HPDE6-E6E7 (cell line): ENCODE measurements at regions not wholly inside any gene's neighbourhood (a gene's known extent, or its start where the extent isn't known, plus 50 kb on each side); places are given as distances from the start of the nearest gene placed in this dataset.
A peak's percentile ranks its signal among the peaks of the same experiment; 100 is the strongest.

Experiments used
- DNase-seq: peaks from one replicate; pipeline ENCODE4 v3.0.0; 2011; ENCODE audit warnings: missing footprints; ENCODE audit errors: extremely low spot score

GRCh38 chrX:13266641-13267345 lies 53.1 kb downstream of the ATXN3L start:
- peak; percentile 12 for DNase-seq

- DNase-seq, result no peak
Measured at GRCh38 chrX:13265549-13266132, 54.2 kb downstream of the ATXN3L start.

DNA sequence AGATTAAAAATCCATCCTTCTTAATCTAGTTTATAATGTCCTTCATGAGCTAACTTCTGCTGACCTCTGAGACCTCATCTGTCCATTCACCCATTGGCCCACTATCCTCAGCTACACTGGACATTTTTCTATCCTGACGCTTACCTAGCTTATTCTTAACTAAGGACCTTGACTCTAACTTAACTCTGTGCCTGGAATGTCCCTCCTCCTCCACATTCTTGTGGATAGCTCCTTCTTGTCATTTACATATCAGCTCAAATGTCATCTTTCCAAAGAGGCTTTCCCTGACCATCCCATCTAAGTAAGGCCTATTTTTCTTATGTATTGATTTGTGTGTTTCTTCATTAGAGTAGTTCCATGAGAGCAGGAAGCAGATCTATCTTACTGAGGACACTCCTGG lies 54.7 kb downstream of the ATXN3L start:
- no peak for DNase-seq

DNA sequence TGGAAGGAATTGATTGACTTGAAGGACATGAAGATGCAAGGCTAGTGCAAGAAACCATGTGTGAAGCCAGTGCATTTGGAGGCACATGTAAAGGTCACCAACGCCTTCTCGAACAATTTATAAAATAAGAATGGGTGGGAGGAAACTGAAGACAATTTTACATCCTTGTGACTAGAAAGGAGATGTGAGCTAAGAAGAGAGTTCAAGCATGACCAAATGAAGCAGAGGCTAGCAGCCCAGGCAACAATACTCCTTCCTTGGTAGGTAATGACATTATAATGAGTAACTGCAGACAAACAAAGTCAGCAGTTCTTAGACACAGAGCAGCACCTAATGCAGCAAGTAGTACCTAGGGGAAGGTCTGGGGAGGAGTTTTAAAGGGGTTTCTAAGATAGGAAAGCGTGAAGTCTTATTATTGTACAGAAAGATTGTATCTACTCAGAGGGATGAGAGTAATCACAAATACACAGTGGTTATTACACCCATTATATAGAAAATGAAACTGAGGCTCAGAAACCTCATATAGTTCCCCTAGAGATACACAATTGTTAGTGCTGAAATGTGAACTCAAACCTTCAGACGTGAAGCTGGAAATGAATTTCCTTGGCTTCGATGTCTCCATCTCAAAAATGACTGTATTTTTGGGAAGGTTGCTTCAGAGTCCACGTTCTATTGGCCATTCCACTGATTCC lies 56.1 kb downstream of the ATXN3L start:
- no peak for DNase-seq

DNA sequence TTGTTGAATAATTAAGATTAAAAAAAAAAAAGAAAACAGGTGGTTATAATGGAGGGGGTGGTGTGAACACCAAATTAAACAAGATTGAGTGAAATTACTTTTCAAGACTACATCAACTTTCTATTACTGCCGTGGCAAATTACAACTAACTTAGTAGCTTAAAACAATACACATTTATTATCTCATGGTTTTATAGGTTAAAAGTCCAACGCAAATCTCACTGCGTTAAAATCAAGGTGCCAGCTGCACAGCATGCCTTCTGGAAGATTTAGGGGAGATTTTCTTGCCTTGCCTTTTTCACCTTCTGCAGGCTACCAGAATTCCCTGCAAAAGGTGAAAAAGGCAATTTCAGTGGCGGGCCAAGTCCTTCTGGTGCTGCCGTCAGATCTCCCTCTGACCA lies 58.5 kb downstream of the ATXN3L start:
- DNase-seq, result no peak

GRCh38 chrX:13260598-13260997 lies 59.3 kb downstream of the ATXN3L start:
- no peak for DNase-seq

GRCh38 chrX:13258725-13259124 lies 61.1 kb downstream of the ATXN3L start:
- no peak for DNase-seq

DNA sequence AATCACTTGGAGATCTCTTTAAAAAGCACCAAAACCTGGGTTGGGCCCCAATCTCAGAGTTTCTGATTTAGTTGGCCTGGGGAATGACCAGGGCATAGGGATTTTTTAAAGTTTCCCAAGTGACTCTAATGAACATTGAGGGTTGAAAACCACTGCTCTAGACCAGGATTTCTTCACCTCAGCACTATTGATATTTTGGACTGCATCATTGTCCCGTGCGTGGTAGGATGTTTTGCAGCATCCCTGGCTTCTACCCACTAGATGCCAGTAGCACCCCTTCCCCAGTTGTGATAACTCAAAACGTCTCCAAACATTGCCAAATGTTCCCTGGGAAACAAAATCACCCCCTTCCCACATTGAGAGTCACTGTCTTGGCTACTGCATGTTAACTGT lies 61.8 kb downstream of the ATXN3L start:
- DNase-seq, result no peak

DNA sequence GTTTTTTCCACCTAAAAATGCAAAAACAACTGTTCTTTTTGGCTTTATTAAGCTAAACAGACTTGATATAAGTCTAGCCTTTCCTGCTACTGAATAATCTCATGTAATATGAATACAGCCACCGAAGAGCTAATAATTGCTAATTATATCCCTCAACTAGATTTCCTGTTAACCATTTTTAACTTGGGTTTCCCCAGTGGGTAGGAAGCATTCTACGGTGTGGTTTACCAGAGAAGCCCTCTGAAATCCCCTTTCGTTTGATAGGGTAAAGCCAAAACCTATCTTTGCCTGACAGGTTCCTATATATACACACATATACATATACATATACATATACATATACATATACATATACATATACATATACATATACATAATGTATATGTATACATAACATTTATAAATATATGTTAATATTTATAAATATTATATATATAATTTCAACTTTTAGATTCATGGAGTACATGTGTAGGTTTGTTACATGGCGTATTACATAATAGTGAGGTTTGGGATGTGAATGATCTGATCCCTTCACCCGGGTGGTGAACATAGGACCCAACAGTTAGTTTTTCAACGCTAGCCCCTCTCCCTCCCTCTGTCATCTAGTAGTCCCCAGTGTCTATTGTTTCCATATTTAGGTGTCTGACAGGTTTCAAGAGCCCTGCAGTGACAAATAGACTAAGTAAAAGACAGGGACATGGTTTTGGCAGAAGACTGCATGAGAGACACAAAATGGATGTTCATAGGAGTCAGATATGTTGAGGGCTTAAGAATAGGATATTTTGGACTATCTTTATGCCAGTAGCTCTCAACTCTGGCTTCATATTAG lies 62.4 kb downstream of the ATXN3L start:
- no peak for DNase-seq

- DNase-seq, result no peak
Measured at GRCh38 chrX:13256603-13257002, 63.2 kb downstream of the ATXN3L start.

DNA sequence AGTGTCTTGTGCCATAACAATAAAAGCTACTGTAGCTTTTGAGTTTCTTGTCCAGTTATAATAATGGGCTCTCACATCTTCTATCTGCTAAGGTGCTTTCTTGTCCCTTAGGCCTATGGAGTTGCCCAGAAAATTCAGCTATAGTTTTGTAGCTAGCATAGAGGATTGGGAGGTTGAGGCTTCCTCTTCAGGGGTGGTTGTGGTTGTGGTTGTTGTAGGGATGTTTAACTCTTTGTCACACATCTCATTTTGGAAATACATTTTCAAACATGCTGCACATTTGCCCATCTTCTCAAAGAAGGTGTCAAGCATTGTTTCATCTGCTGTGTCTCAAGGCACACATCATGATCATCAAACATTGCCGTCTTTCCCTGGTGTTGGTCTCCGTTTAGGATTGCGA lies 65.0 kb downstream of the ATXN3L start:
- no peak for DNase-seq

DNA sequence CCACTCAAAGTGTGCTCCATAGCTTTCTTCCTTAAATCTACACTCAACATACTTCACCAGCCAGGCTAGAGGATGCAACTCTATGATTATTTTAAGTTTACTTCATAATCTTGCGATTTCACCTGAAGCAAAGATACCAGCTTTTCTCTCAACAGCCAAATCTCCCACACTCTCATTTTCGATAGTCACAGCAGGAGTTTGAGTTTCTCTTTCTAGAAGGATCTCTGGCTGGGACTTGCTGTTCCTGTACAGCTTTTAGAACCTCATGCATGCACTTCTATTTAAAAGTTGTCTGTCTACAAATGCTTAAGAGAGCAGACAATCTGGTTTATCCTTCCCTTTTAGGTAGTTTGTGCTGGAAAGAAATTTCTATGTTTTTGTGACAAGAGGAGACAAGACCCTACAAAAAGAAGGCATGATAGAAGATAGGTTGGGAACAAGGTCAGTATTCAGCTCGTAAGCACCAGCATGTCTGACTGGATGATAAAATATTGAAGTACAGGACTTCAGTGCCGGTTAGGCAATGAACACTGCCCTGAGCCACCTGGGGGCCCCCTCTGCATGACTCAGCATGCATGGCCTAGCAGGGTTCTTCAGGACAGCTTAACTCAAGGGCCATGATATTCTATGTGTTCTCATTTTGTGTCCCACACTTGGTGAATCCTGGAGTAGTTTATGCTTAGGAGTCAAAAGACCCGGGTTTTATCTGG lies 65.6 kb downstream of the ATXN3L start:
- peak; percentile 39 for DNase-seq

- no peak for DNase-seq
Measured at GRCh38 chrX:13253223-13253622, 66.6 kb downstream of the ATXN3L start.

DNA sequence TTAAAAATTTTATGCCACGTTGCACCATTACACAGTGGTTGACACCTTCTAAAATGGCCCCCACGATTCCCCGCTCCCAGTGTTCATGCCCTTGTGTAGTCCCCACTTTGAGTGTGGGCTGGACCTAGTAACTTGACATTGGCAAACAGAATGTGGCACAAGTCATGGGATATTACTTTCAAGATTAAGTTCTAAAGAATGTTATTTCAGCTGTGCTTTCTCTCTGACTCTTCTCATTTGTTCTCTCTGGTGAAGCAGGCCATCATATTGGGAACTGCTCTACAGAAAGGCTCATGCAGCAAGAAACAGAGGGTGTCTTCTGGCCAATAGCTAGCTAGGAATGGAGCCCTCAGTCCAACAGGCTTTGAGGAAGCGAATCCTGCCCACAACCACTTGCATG lies 67.1 kb downstream of the ATXN3L start:
- DNase-seq, result no peak

- no peak for DNase-seq
Measured at GRCh38 chrX:13250826-13251580, 68.8 kb downstream of the ATXN3L start.

GRCh38 chrX:13248867-13249486 lies 70.9 kb downstream of the ATXN3L start:
- DNase-seq, result no peak

DNA sequence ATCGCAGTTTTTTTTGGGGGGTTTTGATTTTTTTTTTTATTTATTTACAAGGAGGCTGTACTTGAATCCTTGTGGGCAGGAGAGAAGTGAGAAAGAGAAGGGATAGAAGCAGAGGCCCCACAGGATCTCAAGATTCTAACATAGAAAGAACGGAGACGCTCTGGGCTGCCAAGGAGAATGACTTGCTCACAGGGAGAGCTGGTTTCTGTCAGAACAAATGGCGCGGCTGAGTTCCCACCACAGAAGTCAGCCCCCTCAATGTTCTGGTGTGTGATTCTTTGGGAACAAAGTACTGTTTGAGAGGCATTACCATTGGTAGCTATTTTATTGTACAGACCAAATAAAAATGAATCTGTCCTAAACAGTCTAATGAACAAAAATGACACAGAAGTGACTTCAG lies 80.6 kb downstream of the ATXN3L start:
- no peak for DNase-seq

DNA sequence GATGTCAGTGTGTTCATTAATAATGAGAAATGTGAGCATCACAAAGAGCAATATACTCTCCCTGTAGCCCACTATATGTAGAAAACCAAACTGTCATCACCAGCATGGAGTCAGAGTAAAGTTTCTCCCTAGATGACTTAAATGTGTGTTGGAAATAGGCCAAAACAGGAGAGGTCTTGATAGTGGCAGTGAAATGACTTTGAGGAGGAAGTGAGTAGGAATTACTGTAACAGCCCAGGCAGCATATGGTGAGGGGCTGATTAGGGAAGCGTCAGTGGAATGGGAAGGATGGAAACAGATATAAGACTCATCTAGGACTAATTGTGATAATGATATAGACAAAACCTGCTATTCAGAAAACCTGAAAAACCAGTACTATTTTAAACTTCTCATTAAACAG lies 83.9 kb downstream of the ATXN3L start:
- DNase-seq, result no peak

- no peak for DNase-seq
Measured at GRCh38 chrX:13232484-13232883, 87.4 kb downstream of the ATXN3L start.

GRCh38 chrX:13226214-13226613 lies 93.6 kb downstream of the ATXN3L start:
- DNase-seq, result no peak
